ENCODE measurements at regions not wholly inside any gene's neighbourhood (a gene's known extent, or its start where the extent isn't known, plus 50 kb on each side); places are given as distances from the start of the nearest gene placed in this dataset.

DNA sequence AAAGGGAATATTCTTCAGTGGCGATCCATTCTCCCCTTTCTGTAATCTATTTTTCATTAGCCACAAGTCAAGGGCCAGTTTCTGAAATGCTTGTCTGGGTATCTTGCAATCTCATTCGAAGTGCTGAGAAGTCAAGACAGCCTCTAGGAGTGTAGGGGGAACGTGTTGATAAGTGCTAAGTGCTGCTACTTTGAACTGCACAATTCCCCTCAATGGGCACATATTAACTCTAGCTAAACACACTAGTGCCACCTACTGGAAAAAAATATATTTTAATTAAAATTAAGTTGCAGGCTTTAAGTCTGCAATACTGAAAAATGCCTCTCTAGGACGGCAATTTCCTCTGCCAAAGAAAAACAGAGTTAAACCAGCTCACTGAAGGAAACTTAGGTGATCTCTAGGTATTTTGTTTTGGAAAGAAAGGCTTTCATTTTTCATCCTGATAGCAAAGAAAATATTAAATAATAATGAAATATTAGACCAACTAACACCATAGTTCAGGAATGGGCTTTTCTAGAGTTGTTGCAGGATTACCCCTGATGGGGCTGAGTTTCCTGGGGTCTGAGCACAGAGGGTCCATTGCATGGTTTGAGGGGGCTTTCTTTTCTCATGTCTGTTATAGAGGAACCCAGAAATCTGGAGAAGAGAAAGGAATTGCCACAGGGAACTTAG is 181.9 kb upstream of the KBTBD8 start:
- ATAC-seq (peak; percentile 58 to 92 (median 82)), DNase-seq (no peak)
- intact Hi-C loops (cut with DNase I): loop anchor here (1.0 to 10.0 kb wide), 11 partner anchors 291 to 564 kb away; partner anchors contain the start of gene LRIG1 (in 7 of the 10)
- H3K9me3 ChIP-seq: no peaks in the 10 kb centered on the region
- no peaks in the 10 kb centered on the region for H3K36me3 ChIP-seq
- no peak overlapping the region for H3K27ac ChIP-seq
- WGBS, 4 donors: 8 to 12% (median 11%) methylated on average over 4 of the region's 4 CpGs
- H3K27me3 ChIP-seq: no peaks in the 10 kb centered on the region
- H3K4me3 ChIP-seq: no peak overlapping the region
- no peak for TF ChIP-seq POLR2A (IDR thresholded peaks at IDR 0.05)
- TF ChIP-seq, protein P1, sequence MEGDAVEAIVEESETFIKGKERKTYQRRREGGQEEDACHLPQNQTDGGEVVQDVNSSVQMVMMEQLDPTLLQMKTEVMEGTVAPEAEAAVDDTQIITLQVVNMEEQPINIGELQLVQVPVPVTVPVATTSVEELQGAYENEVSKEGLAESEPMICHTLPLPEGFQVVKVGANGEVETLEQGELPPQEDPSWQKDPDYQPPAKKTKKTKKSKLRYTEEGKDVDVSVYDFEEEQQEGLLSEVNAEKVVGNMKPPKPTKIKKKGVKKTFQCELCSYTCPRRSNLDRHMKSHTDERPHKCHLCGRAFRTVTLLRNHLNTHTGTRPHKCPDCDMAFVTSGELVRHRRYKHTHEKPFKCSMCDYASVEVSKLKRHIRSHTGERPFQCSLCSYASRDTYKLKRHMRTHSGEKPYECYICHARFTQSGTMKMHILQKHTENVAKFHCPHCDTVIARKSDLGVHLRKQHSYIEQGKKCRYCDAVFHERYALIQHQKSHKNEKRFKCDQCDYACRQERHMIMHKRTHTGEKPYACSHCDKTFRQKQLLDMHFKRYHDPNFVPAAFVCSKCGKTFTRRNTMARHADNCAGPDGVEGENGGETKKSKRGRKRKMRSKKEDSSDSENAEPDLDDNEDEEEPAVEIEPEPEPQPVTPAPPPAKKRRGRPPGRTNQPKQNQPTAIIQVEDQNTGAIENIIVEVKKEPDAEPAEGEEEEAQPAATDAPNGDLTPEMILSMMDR (IDR thresholded peaks at IDR 0.05): peak; percentile 45 to 77 (median 68)
- peaks cover 0 to 3% (median 0%) of the 10 kb centered on the region in 12 donors for H3K4me1 ChIP-seq

DNA sequence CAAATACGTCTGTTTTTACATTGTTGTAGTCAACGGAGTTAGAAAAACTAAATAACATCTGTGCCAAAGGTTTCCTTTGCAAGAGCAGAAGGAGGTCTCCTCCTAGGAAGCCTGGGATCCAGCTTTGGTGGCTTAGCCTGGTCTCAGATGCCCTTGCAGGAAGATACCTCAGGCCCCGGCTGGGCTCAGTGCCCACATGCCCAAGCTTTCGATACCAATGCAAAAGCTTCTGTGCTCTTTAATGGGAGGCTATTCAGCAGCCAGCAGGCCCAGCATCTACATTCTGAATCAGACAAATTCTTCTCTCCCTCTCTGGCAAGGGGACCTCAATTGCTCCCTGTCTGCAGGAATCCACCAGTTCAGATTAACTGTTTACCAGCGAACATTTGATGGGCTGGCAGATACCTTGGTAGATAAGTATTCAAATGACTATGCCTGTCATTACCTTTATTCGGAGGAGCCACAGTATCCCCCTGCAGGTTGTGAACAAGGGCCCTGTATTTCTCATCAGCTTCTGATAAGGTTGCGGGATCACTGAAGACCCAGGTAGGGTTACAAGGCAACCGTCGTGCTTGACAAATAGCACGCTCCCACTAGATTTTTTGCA is 180.1 kb upstream of the KBTBD8 start:
- Histone ChIP-seq H3K27me3 (no peaks in the 10 kb centered on the region), H3K36me3 (no peaks in the 10 kb centered on the region), H3K9me3 (no peaks in the 10 kb centered on the region), H3K4me3 (no peak overlapping the region), H3K27ac (no peak overlapping the region), H3K4me1 (peaks cover 0 to 5% (median 0%) of the 10 kb centered on the region in 12 donors)
- 63 to 79% (median 74%) methylated on average over 10 of the region's 10 CpGs for WGBS, 4 donors
- intact Hi-C loops (cut with DNase I): loop anchor here (2.0 to 10.0 kb wide), 10 partner anchors 293 to 566 kb away; partner anchors contain the start of gene LRIG1 (in 7 of the 10)
- TF ChIP-seq, protein P1 (IDR thresholded peaks at IDR 0.05): no peak
- no peak for TF ChIP-seq POLR2A (IDR thresholded peaks at IDR 0.05)
- ATAC-seq (no peak), DNase-seq (peak in 2 of 5 donors; percentile 18 to 36)

GRCh38 chr3:66819993-66820501 is 178.1 kb upstream of the KBTBD8 start:
- 72 to 83% (median 77%) methylated on average over 3 of the region's 3 CpGs for WGBS, 4 donors
- H3K4me3 ChIP-seq: no peak overlapping the region
- H3K9me3 ChIP-seq: no peaks in the 10 kb centered on the region
- H3K4me1 ChIP-seq: peaks cover 0 to 5% (median 0%) of the 10 kb centered on the region in 12 donors
- intact Hi-C loops (cut with DNase I): loop anchor here in 9 of 10 donors (5.0 to 10.0 kb wide), 7 partner anchors 295 to 568 kb away; partner anchors contain the start of gene LRIG1 (in 7 of the 9)
- TF ChIP-seq, protein P1 (IDR thresholded peaks at IDR 0.05): no peak
- TF ChIP-seq POLR2A (IDR thresholded peaks at IDR 0.05): no peak
- no peak overlapping the region for H3K27ac ChIP-seq
- H3K36me3 ChIP-seq: no peaks in the 10 kb centered on the region
- H3K27me3 ChIP-seq: no peaks in the 10 kb centered on the region
- ATAC-seq (no peak), DNase-seq (no peak)

Measured in heart left ventricle (tissue), 16 donors.